Subcutaneous abdominal adipose tissue (tissue), 5 donors: ENCODE measurements at regions not wholly inside any gene's neighbourhood (a gene's known extent, or its start where the extent isn't known, plus 50 kb on each side); places are given as distances from the start of the nearest gene placed in this dataset.

ENCODE experiments used
- H3K27ac ChIP-seq: one replicate; pipeline ENCODE4 v1.7.0; 2013; ENCODE audit warnings: low read depth, mild to moderate bottlenecking, inconsistent platforms, low read length, moderate library complexity
- H3K27me3 ChIP-seq, 5 donors: one replicate each; pipeline ENCODE4 v1.7.0; 2013; ENCODE audit warnings: low read length in 5 of 5, inconsistent platforms in 1 of 5; ENCODE audit not compliant: control insufficient read depth in 5 of 5, insufficient read depth in 4 of 5
- H3K36me3 ChIP-seq, 5 donors: one replicate each; pipeline ENCODE4 v1.7.0; 2013; ENCODE audit warnings: low read length in 5 of 5; ENCODE audit not compliant: control insufficient read depth in 5 of 5, insufficient read depth in 5 of 5
- H3K4me1 ChIP-seq, 5 donors: one replicate each; pipeline ENCODE4 v1.7.0; 2013; ENCODE audit warnings: low read length in 5 of 5, mild to moderate bottlenecking in 3 of 5, moderate library complexity in 1 of 5; ENCODE audit not compliant: control insufficient read depth in 5 of 5, insufficient read depth in 5 of 5
- H3K4me3 ChIP-seq, 5 donors: one replicate each; pipeline ENCODE4 v1.7.0; 2013; ENCODE audit warnings: low read length in 5 of 5, low read depth in 1 of 5
- H3K9ac ChIP-seq, 5 donors: one replicate each; pipeline ENCODE4 v1.7.0; 2013; ENCODE audit warnings: low read length in 5 of 5, mild to moderate bottlenecking in 4 of 5, moderate library complexity in 3 of 5
- H3K9me3 ChIP-seq, 5 donors: one replicate each; pipeline ENCODE4 v1.7.0; 2013; ENCODE audit warnings: low read length in 5 of 5; ENCODE audit not compliant: control insufficient read depth in 5 of 5
- donor health status: healthy.
- donor health status: healthy.
- donor health status: healthy.
- donor health status: healthy.
- donor health status: healthy.

- Histone ChIP-seq H3K27ac (peak overlapping the region; percentile 86), H3K27me3 (peaks cover 0 to 4% (median 0%) of the 10 kb centered on the region in 5 donors), H3K9me3 (no peaks in the 10 kb centered on the region), H3K4me3 (peak overlapping the region in 1 of 5 donors; percentile 18), H3K9ac (no peak overlapping the region), H3K4me1 (peaks cover 7 to 72% (median 20%) of the 10 kb centered on the region in 5 donors), H3K36me3 (no peaks in the 10 kb centered on the region)
These were observed 139.5 kb downstream of the LRRC30 start for GRCh38 chr18:7370375-7370774.

- H3K9ac ChIP-seq, result no peak overlapping the region
- no peaks in the 10 kb centered on the region for H3K9me3 ChIP-seq
- peak overlapping the region; percentile 86 for H3K27ac ChIP-seq
- no peaks in the 10 kb centered on the region for H3K36me3 ChIP-seq
- H3K4me3 ChIP-seq, result no peak overlapping the region
- H3K27me3 ChIP-seq, result peaks cover 0 to 4% (median 0%) of the 10 kb centered on the region in 5 donors
- peaks cover 7 to 69% (median 20%) of the 10 kb centered on the region in 5 donors for H3K4me1 ChIP-seq
These were observed 139.9 kb downstream of the LRRC30 start for GRCh38 chr18:7370802-7371201.

GRCh38 chr18:7373441-7373840 is 142.6 kb downstream of the LRRC30 start:
- Histone ChIP-seq H3K4me1 (peaks cover 5 to 46% (median 17%) of the 10 kb centered on the region in 5 donors), H3K4me3 (no peak overlapping the region), H3K27me3 (no peaks in the 10 kb centered on the region), H3K9me3 (peaks cover 0 to 16% (median 11%) of the 10 kb centered on the region in 5 donors), H3K9ac (no peak overlapping the region), H3K36me3 (no peaks in the 10 kb centered on the region), H3K27ac (no peak overlapping the region)

GRCh38 chr18:7381307-7381706 is 150.4 kb downstream of the LRRC30 start:
- peaks cover 0 to 19% (median 11%) of the 10 kb centered on the region in 5 donors for H3K9me3 ChIP-seq
- H3K4me3 ChIP-seq, result no peak overlapping the region
- no peaks in the 10 kb centered on the region for H3K36me3 ChIP-seq
- H3K4me1 ChIP-seq, result peaks cover 0 to 15% (median 0%) of the 10 kb centered on the region in 5 donors
- no peak overlapping the region for H3K9ac ChIP-seq
- no peak overlapping the region for H3K27ac ChIP-seq
- peaks cover 0 to 7% (median 0%) of the 10 kb centered on the region in 5 donors for H3K27me3 ChIP-seq

- Histone ChIP-seq H3K27me3 (peaks cover 0 to 7% (median 0%) of the 10 kb centered on the region in 5 donors), H3K9ac (no peak overlapping the region), H3K4me1 (peaks cover 0 to 15% (median 0%) of the 10 kb centered on the region in 5 donors), H3K4me3 (no peak overlapping the region), H3K9me3 (peaks cover 0 to 11% (median 2%) of the 10 kb centered on the region in 5 donors), H3K27ac (no peak overlapping the region), H3K36me3 (no peaks in the 10 kb centered on the region)
These were observed 151.6 kb downstream of the LRRC30 start for GRCh38 chr18:7382328-7383001.

GRCh38 chr18:7383002-7383980 is 152.4 kb downstream of the LRRC30 start:
- Histone ChIP-seq H3K9me3 (peaks cover 0 to 4% (median 0%) of the 10 kb centered on the region in 5 donors), H3K4me3 (no peak overlapping the region), H3K9ac (no peak overlapping the region), H3K36me3 (no peaks in the 10 kb centered on the region), H3K27ac (no peak overlapping the region), H3K27me3 (peaks cover 0 to 7% (median 0%) of the 10 kb centered on the region in 5 donors), H3K4me1 (peaks cover 0 to 15% (median 0%) of the 10 kb centered on the region in 5 donors)

GRCh38 chr18:7388741-7389140 is 157.9 kb downstream of the LRRC30 start:
- H3K9ac ChIP-seq, result no peak overlapping the region
- H3K27me3 ChIP-seq, result peaks cover 0 to 3% (median 2%) of the 10 kb centered on the region in 5 donors
- H3K4me3 ChIP-seq, result no peak overlapping the region
- H3K9me3 ChIP-seq, result no peaks in the 10 kb centered on the region
- H3K36me3 ChIP-seq, result no peaks in the 10 kb centered on the region
- H3K27ac ChIP-seq, result no peak overlapping the region
- H3K4me1 ChIP-seq, result peaks cover 0 to 5% (median 3%) of the 10 kb centered on the region in 5 donors

GRCh38 chr18:7390731-7391492 is 160.0 kb downstream of the LRRC30 start:
- Histone ChIP-seq H3K36me3 (no peaks in the 10 kb centered on the region), H3K4me3 (no peak overlapping the region), H3K4me1 (peaks cover 0 to 5% (median 3%) of the 10 kb centered on the region in 5 donors), H3K9ac (no peak overlapping the region), H3K27ac (no peak overlapping the region), H3K9me3 (no peaks in the 10 kb centered on the region), H3K27me3 (peaks cover 0 to 3% (median 0%) of the 10 kb centered on the region in 5 donors)

- no peak overlapping the region for H3K27ac ChIP-seq
These were observed 162.2 kb downstream of the LRRC30 start for GRCh38 chr18:7393080-7393479.

More at GRCh38 chr18:7393080-7393479, 162.2 kb downstream of the LRRC30 start:
- no peaks in the 10 kb centered on the region for H3K36me3 ChIP-seq
- H3K4me1 ChIP-seq, result peaks cover 0 to 5% (median 3%) of the 10 kb centered on the region in 5 donors
- H3K27me3 ChIP-seq, result peaks cover 0 to 3% (median 0%) of the 10 kb centered on the region in 5 donors
- H3K9ac ChIP-seq, result no peak overlapping the region
- H3K9me3 ChIP-seq, result no peaks in the 10 kb centered on the region
- H3K4me3 ChIP-seq, result no peak overlapping the region
